Thyroid gland (tissue), 4 donors: ENCODE measurements at regions not wholly inside any gene's neighbourhood (a gene's known extent, or its start where the extent isn't known, plus 50 kb on each side); places are given as distances from the start of the nearest gene placed in this dataset.

ENCODE experiments used
- POLR2A ChIP-seq, 2 donors: fragments of 450-650 bp; IDR thresholded peaks; one replicate each; pipeline ENCODE4 v1.6.1; 2017; ENCODE audit warnings: antibody characterized with exemption in 2 of 2, mild to moderate bottlenecking in 2 of 2, moderate library complexity in 1 of 2
- TF ChIP-seq, protein P1 (sequence below), 6 experiments: fragments of 200-600 bp in 3 of 6; fragments of 450-650 bp in 3 of 6; sonication (generic) in 3 of 6; IDR thresholded peaks; one replicate each; pipeline ENCODE4 v1.5.1; 2016 to 2019; ENCODE audit warnings: antibody characterized with exemption in 6 of 6, mild to moderate bottlenecking in 2 of 6, inconsistent platforms in 1 of 6, moderate library complexity in 1 of 6

DNA sequence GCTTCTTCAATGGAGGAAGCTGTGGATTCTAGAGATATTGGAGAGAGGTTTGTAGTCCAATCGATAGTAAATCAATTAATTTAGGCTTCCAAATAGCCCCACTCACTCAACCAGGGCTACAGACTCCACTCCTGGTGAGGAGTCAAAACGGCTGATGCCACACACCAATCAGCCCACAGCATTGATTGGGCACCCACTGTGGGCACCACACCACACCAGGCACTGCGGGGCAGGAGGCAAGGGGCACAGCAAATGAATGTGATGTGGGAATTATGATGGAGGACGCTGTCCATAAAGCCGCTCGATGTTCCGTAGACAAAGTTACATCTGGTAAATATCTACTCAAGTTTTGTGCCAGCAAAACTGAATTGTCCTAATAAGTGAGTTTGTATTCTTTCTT is 547.3 kb upstream of the CADM1 start:
- TF ChIP-seq, protein P1, sequence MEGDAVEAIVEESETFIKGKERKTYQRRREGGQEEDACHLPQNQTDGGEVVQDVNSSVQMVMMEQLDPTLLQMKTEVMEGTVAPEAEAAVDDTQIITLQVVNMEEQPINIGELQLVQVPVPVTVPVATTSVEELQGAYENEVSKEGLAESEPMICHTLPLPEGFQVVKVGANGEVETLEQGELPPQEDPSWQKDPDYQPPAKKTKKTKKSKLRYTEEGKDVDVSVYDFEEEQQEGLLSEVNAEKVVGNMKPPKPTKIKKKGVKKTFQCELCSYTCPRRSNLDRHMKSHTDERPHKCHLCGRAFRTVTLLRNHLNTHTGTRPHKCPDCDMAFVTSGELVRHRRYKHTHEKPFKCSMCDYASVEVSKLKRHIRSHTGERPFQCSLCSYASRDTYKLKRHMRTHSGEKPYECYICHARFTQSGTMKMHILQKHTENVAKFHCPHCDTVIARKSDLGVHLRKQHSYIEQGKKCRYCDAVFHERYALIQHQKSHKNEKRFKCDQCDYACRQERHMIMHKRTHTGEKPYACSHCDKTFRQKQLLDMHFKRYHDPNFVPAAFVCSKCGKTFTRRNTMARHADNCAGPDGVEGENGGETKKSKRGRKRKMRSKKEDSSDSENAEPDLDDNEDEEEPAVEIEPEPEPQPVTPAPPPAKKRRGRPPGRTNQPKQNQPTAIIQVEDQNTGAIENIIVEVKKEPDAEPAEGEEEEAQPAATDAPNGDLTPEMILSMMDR (IDR thresholded peaks at IDR 0.05) = no peak
- no peak for TF ChIP-seq POLR2A (IDR thresholded peaks at IDR 0.05)
